ENCODE measurements at regions not wholly inside any gene's neighbourhood (a gene's known extent, or its start where the extent isn't known, plus 50 kb on each side); places are given as distances from the start of the nearest gene placed in this dataset.

DNA sequence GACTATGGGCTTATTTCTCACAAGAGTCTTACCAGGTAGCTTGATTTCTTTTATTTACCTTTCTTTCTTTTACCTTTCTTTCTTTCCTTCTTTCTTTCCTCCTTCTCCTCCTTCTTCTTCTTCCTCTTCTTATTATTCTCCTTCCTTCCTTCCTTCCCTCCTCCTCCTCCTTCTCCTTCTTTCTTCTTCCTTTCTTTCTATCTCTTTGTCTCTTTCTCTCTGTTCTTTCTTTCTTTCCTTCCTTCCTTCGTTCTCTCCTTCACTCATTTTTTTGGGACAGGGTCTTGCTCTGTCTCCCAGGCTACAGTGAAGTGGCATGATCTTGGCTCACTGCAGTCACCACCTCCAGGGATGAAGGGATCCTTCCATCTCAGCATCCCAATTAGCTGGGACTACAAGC is 363.6 kb upstream of the MAF start:
- no peak for TF ChIP-seq EZH2phosphoT487 (IDR thresholded peaks at IDR 0.05; ENCODE audit: borderline replicate concordance)
- TF ChIP-seq, protein P1, sequence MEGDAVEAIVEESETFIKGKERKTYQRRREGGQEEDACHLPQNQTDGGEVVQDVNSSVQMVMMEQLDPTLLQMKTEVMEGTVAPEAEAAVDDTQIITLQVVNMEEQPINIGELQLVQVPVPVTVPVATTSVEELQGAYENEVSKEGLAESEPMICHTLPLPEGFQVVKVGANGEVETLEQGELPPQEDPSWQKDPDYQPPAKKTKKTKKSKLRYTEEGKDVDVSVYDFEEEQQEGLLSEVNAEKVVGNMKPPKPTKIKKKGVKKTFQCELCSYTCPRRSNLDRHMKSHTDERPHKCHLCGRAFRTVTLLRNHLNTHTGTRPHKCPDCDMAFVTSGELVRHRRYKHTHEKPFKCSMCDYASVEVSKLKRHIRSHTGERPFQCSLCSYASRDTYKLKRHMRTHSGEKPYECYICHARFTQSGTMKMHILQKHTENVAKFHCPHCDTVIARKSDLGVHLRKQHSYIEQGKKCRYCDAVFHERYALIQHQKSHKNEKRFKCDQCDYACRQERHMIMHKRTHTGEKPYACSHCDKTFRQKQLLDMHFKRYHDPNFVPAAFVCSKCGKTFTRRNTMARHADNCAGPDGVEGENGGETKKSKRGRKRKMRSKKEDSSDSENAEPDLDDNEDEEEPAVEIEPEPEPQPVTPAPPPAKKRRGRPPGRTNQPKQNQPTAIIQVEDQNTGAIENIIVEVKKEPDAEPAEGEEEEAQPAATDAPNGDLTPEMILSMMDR (conservative IDR thresholded peaks at IDR 0.05; ENCODE audit: low read length) = no peak
